Gastroesophageal sphincter (tissue), 4 donors: ENCODE measurements at regions not wholly inside any gene's neighbourhood (a gene's known extent, or its start where the extent isn't known, plus 50 kb on each side); places are given as distances from the start of the nearest gene placed in this dataset.
"Not testable (repeated sequence)": the region's sequence is repeated elsewhere in the genome, so short reads cannot be mapped to it uniquely, and the experiment has no call there.

Source experiments
- ATAC-seq: fragments of 150-250 bp; one replicate; pipeline ENCODE4 v1.9.1; 2016; ENCODE audit warnings: mild to moderate bottlenecking, moderate library complexity
- H3K27ac ChIP-seq, 4 donors: fragments of 200-600 bp; sonication (generic) in 3 of 4; 1 replicate in 3 of 4; 2 replicates in 1 of 4; pipeline ENCODE4 v1.5.1; 2016 to 2019
- H3K27me3 ChIP-seq: fragments of 200-600 bp; sonication (generic); one replicate; pipeline ENCODE4 v1.5.1; 2019
- H3K36me3 ChIP-seq, 2 donors: fragments of 200-600 bp; sonication (generic); one replicate each; pipeline ENCODE4 v1.5.1; 2019; ENCODE audit warnings: control low read depth in 1 of 2
- H3K4me1 ChIP-seq, 3 donors: fragments of 200-600 bp; sonication (generic); 1 replicate in 2 of 3; 2 replicates in 1 of 3; pipeline ENCODE4 v1.5.1; 2016 to 2019; ENCODE audit warnings: control low read depth in 2 of 3
- H3K4me3 ChIP-seq, 2 donors: fragments of 200-600 bp; sonication (generic); one replicate each; pipeline ENCODE4 v1.5.1; 2019; ENCODE audit warnings: mild to moderate bottlenecking in 1 of 2, moderate library complexity in 1 of 2
- H3K9me3 ChIP-seq, 3 donors: fragments of 200-600 bp; sonication (generic); one replicate each; pipeline ENCODE4 v1.5.1; 2017 to 2019; ENCODE audit warnings: control low read depth in 2 of 3
- CTCF ChIP-seq, 4 experiments: fragments of 200-600 bp in 2 of 4; fragments of 450-650 bp in 2 of 4; sonication (generic) in 1 of 4; IDR thresholded peaks; one replicate each; pipeline ENCODE4 v1.5.1; 2017 to 2019; ENCODE audit warnings: antibody characterized with exemption in 4 of 4, mild to moderate bottlenecking in 2 of 4, moderate library complexity in 2 of 4
- EP300 ChIP-seq: sonication (generic); formaldehyde crosslinking; IDR thresholded peaks from one replicate; pipeline ENCODE4 v1.6.1; 2017; ENCODE audit warnings: antibody characterized with exemption, mild to moderate bottlenecking
- POLR2A ChIP-seq, 2 donors: fragments of 450-650 bp; IDR thresholded peaks; one replicate each; pipeline ENCODE4 v1.6.1; 2017; ENCODE audit warnings: antibody characterized with exemption in 2 of 2, mild to moderate bottlenecking in 2 of 2, moderate library complexity in 1 of 2
- POLR2AphosphoS5 ChIP-seq: sonication (generic); formaldehyde crosslinking; IDR thresholded peaks from one replicate; pipeline ENCODE4 v1.6.1; 2017; ENCODE audit warnings: antibody characterized with exemption
- WGBS, 2 donors: methylation state at CpG; one replicate each; pipeline ENCODE4 v1.1.5; 2018; ENCODE audit warnings: low coverage in 1 of 2; 5-methylcytosine and 5-hydroxymethylcytosine counted together

GRCh38 chr3:20528180-20528770, 342.3 kb upstream of the SGO1 start:
- H3K9me3 ChIP-seq, result peaks cover 0 to 4% (median 0%) of the 10 kb centered on the region in 3 donors

GRCh38 chr3:20527368-20527767, 341.4 kb upstream of the SGO1 start:
- Histone ChIP-seq H3K4me1 (no peaks in the 10 kb centered on the region), H3K27me3 (no peaks in the 10 kb centered on the region), H3K27ac (no peak overlapping the region), H3K36me3 (no peaks in the 10 kb centered on the region), H3K4me3 (no peak overlapping the region), H3K9me3 (peaks cover 0 to 13% (median 0%) of the 10 kb centered on the region in 3 donors)
- no peak for ATAC-seq
- TF ChIP-seq POLR2AphosphoS5, result no peak
- no peak for TF ChIP-seq EP300
- TF ChIP-seq POLR2A (IDR thresholded peaks at IDR 0.05), result no peak
- no peak for TF ChIP-seq CTCF (IDR thresholded peaks at IDR 0.05)
- 67% methylated on average over 1 of the region's 1 CpG; no CpG with 5 or more reads in 1 of the 2 donors for WGBS, 2 donors

More at GRCh38 chr3:20528180-20528770, 342.3 kb upstream of the SGO1 start:
- ATAC-seq, result no peak
- Histone ChIP-seq H3K27ac (no peak overlapping the region), H3K4me1 (no peaks in the 10 kb centered on the region), H3K4me3 (no peak overlapping the region), H3K36me3 (no peaks in the 10 kb centered on the region), H3K27me3 (no peaks in the 10 kb centered on the region)
- TF ChIP-seq POLR2AphosphoS5 (no peak), CTCF (IDR thresholded peaks at IDR 0.05) (no peak), EP300 (no peak), POLR2A (IDR thresholded peaks at IDR 0.05) (no peak)
- 9 to 39% methylated on average over 5 of the region's 5 CpGs for WGBS, 2 donors

- H3K9me3 ChIP-seq, result peaks cover 0 to 18% (median 0%) of the 10 kb centered on the region in 3 donors
- no peaks in the 10 kb centered on the region for H3K36me3 ChIP-seq
- H3K4me3 ChIP-seq, result no peak overlapping the region
- no peaks in the 10 kb centered on the region for H3K27me3 ChIP-seq
- TF ChIP-seq EP300, result no peak
- no peak for TF ChIP-seq POLR2A (IDR thresholded peaks at IDR 0.05)
- no peak for TF ChIP-seq POLR2AphosphoS5
- no peak for TF ChIP-seq CTCF (IDR thresholded peaks at IDR 0.05)
- H3K27ac ChIP-seq, result no peak overlapping the region
- no peaks in the 10 kb centered on the region for H3K4me1 ChIP-seq
- no peak for ATAC-seq
These were observed 338.3 kb upstream of the SGO1 start for GRCh38 chr3:20524328-20524727.

- peaks cover 0 to 18% (median 0%) of the 10 kb centered on the region in 3 donors for H3K9me3 ChIP-seq
- no peaks in the 10 kb centered on the region for H3K4me1 ChIP-seq
- TF ChIP-seq CTCF (IDR thresholded peaks at IDR 0.05) (no peak), POLR2AphosphoS5 (no peak), EP300 (no peak), POLR2A (IDR thresholded peaks at IDR 0.05) (no peak)
- H3K27ac ChIP-seq, result no peak overlapping the region
- no peaks in the 10 kb centered on the region for H3K27me3 ChIP-seq
- no peak for ATAC-seq
- no peaks in the 10 kb centered on the region for H3K36me3 ChIP-seq
- no peak overlapping the region for H3K4me3 ChIP-seq
These were observed 337.3 kb upstream of the SGO1 start for GRCh38 chr3:20523293-20523692.

GRCh38 chr3:20517316-20517715, 331.3 kb upstream of the SGO1 start:
- H3K9me3 ChIP-seq, H3K27ac ChIP-seq, H3K27me3 ChIP-seq, H3K4me1 ChIP-seq, H3K36me3 ChIP-seq, H3K4me3 ChIP-seq, ATAC-seq: not testable (repeated sequence)
- 95 to 100% methylated on average over 2 to 6 of the region's 10 CpGs for WGBS, 2 donors
